Esophagus squamous epithelium (tissue), 5 donors: ENCODE measurements at regions not wholly inside any gene's neighbourhood (a gene's known extent, or its start where the extent isn't known, plus 50 kb on each side); places are given as distances from the start of the nearest gene placed in this dataset.

Source experiments
- DNase-seq: peaks from one replicate; lab custom pipeline; 2025; lab: John Stamatoyannopoulos, UW
- H3K27ac ChIP-seq, 4 donors: fragments of 200-600 bp; sonication (generic); one replicate each; pipeline ENCODE4 v1.5.1; 2016 to 2019; ENCODE audit warnings: mild to moderate bottlenecking in 1 of 4
- H3K27me3 ChIP-seq, 4 donors: fragments of 200-600 bp; sonication (generic); 1 replicate in 3 of 4; 2 replicates in 1 of 4; pipeline versions ENCODE4 v1.5.1 to v1.6.0; 2017 to 2021; ENCODE audit warnings: antibody characterized with exemption in 1 of 4
- H3K36me3 ChIP-seq, 3 donors: fragments of 200-600 bp; sonication (generic); one replicate each; pipeline ENCODE4 v1.5.1; 2016 to 2019
- H3K4me1 ChIP-seq, 3 donors: fragments of 200-600 bp; sonication (generic); one replicate each; pipeline ENCODE4 v1.5.1; 2017 to 2019
- H3K4me3 ChIP-seq, 4 donors: fragments of 200-600 bp; sonication (generic); 1 replicate in 3 of 4; 2 replicates in 1 of 4; pipeline ENCODE4 v1.5.1; 2016 to 2019; ENCODE audit warnings: mild to moderate bottlenecking in 2 of 4, moderate library complexity in 1 of 4
- H3K9me3 ChIP-seq, 3 donors: fragments of 200-600 bp; sonication (generic); one replicate each; pipeline ENCODE4 v1.5.1; 2016 to 2019
- POLR2A ChIP-seq, 4 donors: fragments of 450-650 bp; IDR thresholded peaks; one replicate each; pipeline ENCODE4 v1.6.1; 2017; ENCODE audit warnings: antibody characterized with exemption in 4 of 4, mild to moderate bottlenecking in 4 of 4, moderate library complexity in 3 of 4
- WGBS, 2 donors: methylation state at CpG; one replicate each; pipeline ENCODE4 v1.1.5; 2018; 5-methylcytosine and 5-hydroxymethylcytosine counted together
- intact Hi-C: fragments of 100-400 bp; cut with DNase I; formaldehyde crosslinking; loops from one replicate; pipeline ENCODE4 v1.15.0; 2022
- TF ChIP-seq, protein P1 (sequence below), 6 experiments: fragments of 450-650 bp in 4 of 6; fragments of 200-600 bp in 2 of 6; sonication (generic) in 2 of 6; IDR thresholded peaks; one replicate each; pipeline ENCODE4 v1.5.1; 2016 to 2019; ENCODE audit warnings: antibody characterized with exemption in 6 of 6, mild to moderate bottlenecking in 4 of 6, moderate library complexity in 4 of 6
- donor health status: DM: yes; HTN: yes; CAD: no.

DNA sequence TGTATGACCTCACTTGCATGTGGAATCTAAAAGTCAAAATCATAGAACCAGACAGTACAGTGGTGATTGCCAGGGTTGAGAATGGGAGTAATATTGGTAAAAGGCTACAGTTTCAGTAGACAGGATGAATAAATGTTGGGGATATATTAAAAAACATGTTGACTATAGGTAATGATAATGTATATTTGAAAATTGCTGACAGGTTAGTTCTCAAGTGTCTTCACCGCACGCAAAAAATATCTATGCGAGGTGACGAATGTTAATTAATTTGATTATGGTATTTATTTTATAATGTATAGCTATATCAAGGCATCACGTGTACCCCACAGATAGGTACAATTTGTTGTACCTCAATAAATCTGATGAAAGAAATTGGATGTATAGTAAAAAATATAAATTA, 909.6 kb upstream of the NDST4 start:
- 89 to 96% methylated on average over 5 of the region's 5 CpGs for WGBS, 2 donors

DNA sequence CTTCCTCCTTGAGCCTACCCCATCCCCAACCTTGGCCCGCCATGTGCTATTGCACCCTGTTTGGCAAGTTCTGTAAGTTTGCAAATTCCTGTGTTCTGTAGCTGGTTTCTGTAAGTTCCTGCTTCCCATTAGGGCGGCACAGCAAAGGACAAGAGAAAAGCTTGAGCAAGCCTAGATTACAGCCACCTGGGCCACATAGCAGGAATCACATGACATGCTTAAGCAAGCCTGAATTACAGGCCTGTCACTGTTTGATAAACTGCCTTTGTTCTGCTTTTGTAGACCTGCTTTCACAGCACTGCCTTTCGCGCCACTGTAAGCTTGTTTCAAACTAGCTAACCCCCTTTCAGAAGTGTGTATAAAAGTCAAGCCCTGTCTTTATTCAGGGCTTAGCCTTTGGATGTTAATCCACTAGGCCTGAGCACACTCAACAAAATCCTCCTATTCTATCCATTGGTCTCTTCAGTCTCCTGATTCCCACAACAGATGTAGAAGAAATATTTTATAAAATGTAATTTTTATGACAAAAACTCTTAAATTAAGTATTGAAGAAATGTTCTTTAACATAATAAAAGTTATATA, 906.8 kb upstream of the NDST4 start:
- no peak overlapping the region for H3K27ac ChIP-seq
- no peak for TF ChIP-seq POLR2A (IDR thresholded peaks at IDR 0.05)
- TF ChIP-seq, protein P1, sequence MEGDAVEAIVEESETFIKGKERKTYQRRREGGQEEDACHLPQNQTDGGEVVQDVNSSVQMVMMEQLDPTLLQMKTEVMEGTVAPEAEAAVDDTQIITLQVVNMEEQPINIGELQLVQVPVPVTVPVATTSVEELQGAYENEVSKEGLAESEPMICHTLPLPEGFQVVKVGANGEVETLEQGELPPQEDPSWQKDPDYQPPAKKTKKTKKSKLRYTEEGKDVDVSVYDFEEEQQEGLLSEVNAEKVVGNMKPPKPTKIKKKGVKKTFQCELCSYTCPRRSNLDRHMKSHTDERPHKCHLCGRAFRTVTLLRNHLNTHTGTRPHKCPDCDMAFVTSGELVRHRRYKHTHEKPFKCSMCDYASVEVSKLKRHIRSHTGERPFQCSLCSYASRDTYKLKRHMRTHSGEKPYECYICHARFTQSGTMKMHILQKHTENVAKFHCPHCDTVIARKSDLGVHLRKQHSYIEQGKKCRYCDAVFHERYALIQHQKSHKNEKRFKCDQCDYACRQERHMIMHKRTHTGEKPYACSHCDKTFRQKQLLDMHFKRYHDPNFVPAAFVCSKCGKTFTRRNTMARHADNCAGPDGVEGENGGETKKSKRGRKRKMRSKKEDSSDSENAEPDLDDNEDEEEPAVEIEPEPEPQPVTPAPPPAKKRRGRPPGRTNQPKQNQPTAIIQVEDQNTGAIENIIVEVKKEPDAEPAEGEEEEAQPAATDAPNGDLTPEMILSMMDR (IDR thresholded peaks at IDR 0.05) = no peak
- 59 to 62% methylated on average over 4 of the region's 4 CpGs for WGBS, 2 donors
- H3K27me3 ChIP-seq = no peaks in the 10 kb centered on the region
- no peak for DNase-seq
- H3K36me3 ChIP-seq = no peaks in the 10 kb centered on the region
- peaks cover 0 to 46% (median 26%) of the 10 kb centered on the region in 3 donors for H3K9me3 ChIP-seq
- intact Hi-C loops = no loop called here
- H3K4me1 ChIP-seq = no peaks in the 10 kb centered on the region
- no peak overlapping the region for H3K4me3 ChIP-seq

More for the DNA sequence above, 909.6 kb upstream of the NDST4 start:
- Histone ChIP-seq H3K4me1 (no peaks in the 10 kb centered on the region), H3K9me3 (peaks cover 0 to 21% (median 0%) of the 10 kb centered on the region in 3 donors), H3K27me3 (no peaks in the 10 kb centered on the region), H3K4me3 (no peak overlapping the region), H3K27ac (no peak overlapping the region), H3K36me3 (no peaks in the 10 kb centered on the region)
- no peak for DNase-seq
- intact Hi-C loops = no loop called here
- no peak for TF ChIP-seq POLR2A (IDR thresholded peaks at IDR 0.05)
- TF ChIP-seq, protein P1 (IDR thresholded peaks at IDR 0.05) = no peak

DNA sequence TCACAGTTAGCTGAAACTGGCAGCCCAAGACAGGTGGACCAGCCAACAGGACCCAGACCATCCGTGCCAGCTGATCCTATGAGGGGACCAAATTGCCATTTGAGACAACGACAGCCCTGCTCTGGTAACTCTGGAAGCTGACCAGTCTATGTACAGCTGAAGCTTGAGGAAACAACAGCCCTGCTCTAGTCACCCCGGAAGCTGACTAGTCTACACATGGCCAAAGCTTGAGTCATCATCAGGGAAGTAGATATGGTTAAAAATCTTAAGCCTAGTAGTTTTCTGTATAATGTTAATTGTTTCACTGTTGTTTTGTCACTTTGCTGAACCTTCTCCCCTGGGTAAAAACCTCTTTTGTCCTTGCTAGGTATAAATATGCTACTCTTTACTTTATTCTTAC, 905.4 kb upstream of the NDST4 start:
- Histone ChIP-seq H3K4me3 (no peak overlapping the region), H3K4me1 (no peaks in the 10 kb centered on the region), H3K27ac (no peak overlapping the region), H3K27me3 (no peaks in the 10 kb centered on the region), H3K36me3 (no peaks in the 10 kb centered on the region), H3K9me3 (peaks cover 0 to 60% (median 35%) of the 10 kb centered on the region in 3 donors)
- WGBS, 2 donors = 70 to 73% methylated on average over 1 to 3 of the region's 3 CpGs
- intact Hi-C loops = no loop called here
- no peak for DNase-seq
- no peak for TF ChIP-seq POLR2A (IDR thresholded peaks at IDR 0.05)

DNA sequence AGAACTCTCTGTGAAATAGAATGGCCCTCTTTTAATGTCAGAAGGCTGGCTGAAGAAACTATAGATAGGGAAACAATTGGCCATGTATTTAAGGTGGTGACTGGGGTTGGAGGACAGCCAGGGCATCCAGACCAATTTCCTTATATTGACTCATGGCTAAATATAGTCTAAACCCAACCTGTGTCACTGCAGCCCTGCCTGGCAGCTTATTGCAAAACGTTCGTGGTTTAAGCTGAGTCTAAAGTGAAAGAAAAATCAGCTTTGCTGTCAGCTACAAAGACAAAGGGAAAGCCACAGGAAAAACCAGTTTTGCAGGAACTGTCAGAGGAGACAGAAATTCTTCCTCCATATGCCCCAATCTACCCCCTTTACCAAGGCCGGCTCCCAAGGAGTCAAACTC, 902.8 kb upstream of the NDST4 start:
- no peaks in the 10 kb centered on the region for H3K36me3 ChIP-seq
- H3K4me3 ChIP-seq = no peak overlapping the region
- H3K9me3 ChIP-seq = peaks cover 0 to 57% (median 35%) of the 10 kb centered on the region in 3 donors
- no peak for TF ChIP-seq POLR2A (IDR thresholded peaks at IDR 0.05)
- TF ChIP-seq, protein P1 (IDR thresholded peaks at IDR 0.05) = no peak
- H3K4me1 ChIP-seq = no peaks in the 10 kb centered on the region
- intact Hi-C loops = no loop called here
- H3K27ac ChIP-seq = peak overlapping the region in 1 of 4 donors; percentile 30
- no peaks in the 10 kb centered on the region for H3K27me3 ChIP-seq
- no peak for DNase-seq
- WGBS, 2 donors = 21 to 29% methylated on average over 2 to 3 of the region's 3 CpGs

DNA sequence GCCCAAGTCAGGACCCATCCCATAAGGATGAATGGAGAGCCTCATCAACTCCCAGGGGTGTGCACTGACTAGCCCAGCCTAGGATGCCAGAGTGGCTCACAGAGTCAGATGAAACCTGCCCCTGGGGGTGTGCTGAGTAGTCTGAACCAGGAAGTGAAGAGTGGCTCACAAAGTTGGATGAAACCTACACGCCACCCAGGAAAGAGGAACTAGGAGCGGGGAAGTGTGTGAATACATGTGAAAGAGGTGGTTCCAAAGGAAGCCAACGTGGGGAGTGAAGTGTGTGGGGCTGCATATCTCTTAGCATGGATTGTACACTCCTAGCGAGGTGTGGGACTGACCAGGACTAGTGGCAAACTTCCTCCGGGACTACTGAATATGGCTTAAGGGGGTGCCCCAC, 902.1 kb upstream of the NDST4 start:
- DNase-seq = no peak
- intact Hi-C loops = no loop called here
- H3K27me3 ChIP-seq = no peaks in the 10 kb centered on the region
- H3K9me3 ChIP-seq = peaks cover 0 to 57% (median 35%) of the 10 kb centered on the region in 3 donors
- no peaks in the 10 kb centered on the region for H3K4me1 ChIP-seq
- H3K4me3 ChIP-seq = no peak overlapping the region
- TF ChIP-seq, protein P1 (IDR thresholded peaks at IDR 0.05) = no peak
- no peak for TF ChIP-seq POLR2A (IDR thresholded peaks at IDR 0.05)
- 69 to 77% methylated on average over 5 of the region's 5 CpGs for WGBS, 2 donors
- H3K36me3 ChIP-seq = no peaks in the 10 kb centered on the region
- H3K27ac ChIP-seq = peak overlapping the region in 1 of 4 donors; percentile 30
